Prostate gland (tissue), 2 donors: ENCODE measurements at regions not wholly inside any gene's neighbourhood (a gene's known extent, or its start where the extent isn't known, plus 50 kb on each side); places are given as distances from the start of the nearest gene placed in this dataset.

Source experiments
- CTCF ChIP-seq, 4 experiments: fragments of 200-600 bp in 2 of 4; fragments of 450-650 bp in 2 of 4; sonication (generic) in 2 of 4; IDR thresholded peaks; 1 replicate in 3 of 4; 2 replicates in 1 of 4; pipeline ENCODE4 v1.5.1; 2016 to 2019; ENCODE audit warnings: antibody characterized with exemption in 4 of 4, mild to moderate bottlenecking in 2 of 4, moderate library complexity in 2 of 4
- POLR2AphosphoS5 ChIP-seq: sonication (generic); formaldehyde crosslinking; IDR thresholded peaks from one replicate; pipeline ENCODE4 v1.6.1; 2017; ENCODE audit warnings: antibody characterized with exemption

GRCh38 chr3:82022836-82023235 lies 261.4 kb upstream of the GBE1 start:
- TF ChIP-seq CTCF (IDR thresholded peaks at IDR 0.05) (no peak), POLR2AphosphoS5 (no peak)
